ENCODE measurements at regions not wholly inside any gene's neighbourhood (a gene's known extent, or its start where the extent isn't known, plus 50 kb on each side); places are given as distances from the start of the nearest gene placed in this dataset.

- TF ChIP-seq GATA3 (IDR thresholded peaks at IDR 0.05; ENCODE audit: low read depth, low read length) (no peak), GATA2 (IDR thresholded peaks at IDR 0.05; ENCODE audit: low read depth, low read length) (no peak)
Observed at GRCh38 chr4:32700838-32701237, 1980.7 kb downstream of the PCDH7 start.

Data from SH-SY5Y (cell line).